H9 (cell line): ENCODE measurements at regions not wholly inside any gene's neighbourhood (a gene's known extent, or its start where the extent isn't known, plus 50 kb on each side); places are given as distances from the start of the nearest gene placed in this dataset.

Experiments
- DNase-seq: peaks from one replicate; pipeline ENCODE4 v3.0.0-alpha.2; 2017
- H2AFZ ChIP-seq: one replicate; pipeline ENCODE4 v1.6.1; 2013; ENCODE audit warnings: mild to moderate bottlenecking, low read length, control low read depth, moderate library complexity
- H2AK5ac ChIP-seq: 2 replicates; pipeline ENCODE4 v1.6.1; 2013; ENCODE audit warnings: low read length, control low read depth, mixed read lengths; ENCODE audit not compliant: insufficient read length
- H2BK120ac ChIP-seq: one replicate; pipeline ENCODE4 v1.6.1; 2013; ENCODE audit warnings: low read depth, mild to moderate bottlenecking, low read length, control low read depth, inconsistent platforms; ENCODE audit not compliant: poor library complexity, severe bottlenecking
- H2BK12ac ChIP-seq: 2 replicates; pipeline ENCODE4 v1.6.1; 2013; ENCODE audit warnings: low read length, control low read depth, mixed read lengths, low read depth; ENCODE audit not compliant: insufficient read length
- H2BK15ac ChIP-seq: 2 replicates; pipeline ENCODE4 v1.6.1; 2013; ENCODE audit warnings: low read depth, low read length, control low read depth
- H2BK20ac ChIP-seq: one replicate; pipeline ENCODE4 v1.6.1; 2013; ENCODE audit warnings: low read depth, mild to moderate bottlenecking, low read length, control low read depth, inconsistent platforms; ENCODE audit not compliant: poor library complexity, severe bottlenecking
- H2BK5ac ChIP-seq: 2 replicates; pipeline ENCODE4 v1.6.1; 2013; ENCODE audit warnings: low read length, control low read depth, mixed read lengths; ENCODE audit not compliant: insufficient read length
- H3K14ac ChIP-seq: 2 replicates; pipeline ENCODE4 v1.6.1; 2013; ENCODE audit warnings: low read length, control low read depth; ENCODE audit not compliant: insufficient read depth
- H3K18ac ChIP-seq: 2 replicates; pipeline ENCODE4 v1.6.1; 2013; ENCODE audit warnings: low read depth, mild to moderate bottlenecking, mixed read lengths, low read length, control low read depth; ENCODE audit not compliant: insufficient read length
- H3K23ac ChIP-seq: 2 replicates; pipeline ENCODE4 v1.6.1; 2013; ENCODE audit warnings: low read length, control low read depth, mixed read lengths, low read depth; ENCODE audit not compliant: insufficient read length
- H3K23me2 ChIP-seq: 2 replicates; pipeline ENCODE4 v1.6.1; 2013; ENCODE audit warnings: low read depth, mild to moderate bottlenecking, mixed read lengths, low read length, control low read depth; ENCODE audit not compliant: insufficient read length, poor library complexity, severe bottlenecking
- H3K27ac ChIP-seq: 2 replicates; pipeline ENCODE4 v1.5.1; 2013; ENCODE audit warnings: low read length, control low read depth, mixed read lengths, low read depth; ENCODE audit not compliant: insufficient read length
- H3K27me3 ChIP-seq: 2 replicates; pipeline ENCODE4 v1.6.1; 2013; ENCODE audit warnings: low read length, control low read depth, inconsistent platforms; ENCODE audit not compliant: insufficient read depth
- H3K4ac ChIP-seq: 2 replicates; pipeline ENCODE4 v1.6.1; 2013; ENCODE audit warnings: low read depth, mild to moderate bottlenecking, control low read depth, inconsistent platforms, low read length, moderate library complexity
- H3K4me1 ChIP-seq: 2 replicates; pipeline ENCODE4 v1.6.1; 2013; ENCODE audit warnings: low read length, control low read depth, inconsistent platforms; ENCODE audit not compliant: insufficient read depth
- H3K4me2 ChIP-seq: 2 replicates; pipeline ENCODE4 v1.6.1; 2013; ENCODE audit warnings: low read length, control low read depth, mixed read lengths; ENCODE audit not compliant: insufficient read length, insufficient read depth
- H3K56ac ChIP-seq: 2 replicates; pipeline ENCODE4 v1.6.1; 2013; ENCODE audit warnings: low read depth, mild to moderate bottlenecking, mixed read lengths, low read length, control low read depth; ENCODE audit not compliant: insufficient read length
- H3K79me1 ChIP-seq: 2 replicates; pipeline ENCODE4 v1.6.1; 2013; ENCODE audit warnings: low read depth, mild to moderate bottlenecking, moderate library complexity, low read length, control low read depth, inconsistent platforms; ENCODE audit not compliant: insufficient read depth, poor library complexity, severe bottlenecking
- H3K79me2 ChIP-seq: 2 replicates; pipeline ENCODE4 v1.6.1; 2013; ENCODE audit warnings: low read length, control low read depth, inconsistent platforms; ENCODE audit not compliant: insufficient read depth
- H3K9ac ChIP-seq: 2 replicates; pipeline ENCODE4 v1.6.1; 2013; ENCODE audit warnings: low read length, control low read depth, mixed read lengths; ENCODE audit not compliant: insufficient read length; ENCODE audit errors: extremely low read depth
- H3K9me3 ChIP-seq: one replicate; pipeline ENCODE4 v1.6.1; 2013; ENCODE audit warnings: low read depth, low read length, inconsistent platforms; ENCODE audit not compliant: control insufficient read depth
- H3T11ph ChIP-seq: one replicate; pipeline ENCODE4 v1.6.1; 2013; ENCODE audit warnings: mild to moderate bottlenecking, low read length, control low read depth, inconsistent platforms
- H4K20me1 ChIP-seq: one replicate; pipeline ENCODE4 v1.6.1; 2013; ENCODE audit not compliant: control insufficient read depth, insufficient read length, insufficient read depth
- H4K5ac ChIP-seq: 2 replicates; pipeline ENCODE4 v1.6.1; 2013; ENCODE audit warnings: low read depth, mild to moderate bottlenecking, mixed read lengths, low read length, control low read depth; ENCODE audit not compliant: insufficient read length
- H4K8ac ChIP-seq: replicated peaks from 2 replicates; pipeline ENCODE4 v1.6.1; 2013; ENCODE audit warnings: low read length, control low read depth, mixed read lengths, low read depth; ENCODE audit not compliant: insufficient read length
- H4K91ac ChIP-seq: 2 replicates; pipeline ENCODE4 v1.6.1; 2013; ENCODE audit warnings: low read depth, mild to moderate bottlenecking, moderate library complexity, mixed read lengths, low read length, control low read depth; ENCODE audit not compliant: insufficient read length
- H3K27ac Mint-ChIP-seq, 3 experiments: 2 replicates in 2 of 3; 3 replicates in 1 of 3; pipeline ENCODE4 v1.8.0; 2020 to 2021; ENCODE audit warnings: mixed read lengths in 3 of 3, mild to moderate bottlenecking in 1 of 3, moderate library complexity in 1 of 3
- H3K27me3 Mint-ChIP-seq: 2 replicates; pipeline ENCODE4 v1.8.0; 2021; ENCODE audit warnings: low read depth, mild to moderate bottlenecking, moderate library complexity, mixed read lengths
- H3K36me3 Mint-ChIP-seq, 3 experiments: 2 replicates in 2 of 3; 3 replicates in 1 of 3; pipeline ENCODE4 v1.8.0; 2020 to 2021; ENCODE audit warnings: low read depth in 3 of 3, mixed read lengths in 3 of 3; ENCODE audit not compliant: insufficient read depth in 1 of 3
- H3K4me1 Mint-ChIP-seq, 2 experiments: 2 replicates each; pipeline ENCODE4 v1.8.0; 2020; ENCODE audit warnings: mixed read lengths in 2 of 2
- H3K4me3 Mint-ChIP-seq, 2 experiments: 2 replicates in 1 of 2; 3 replicates in 1 of 2; pipeline ENCODE4 v1.8.0; 2020 to 2021; ENCODE audit warnings: mild to moderate bottlenecking in 2 of 2, mixed read lengths in 2 of 2, moderate library complexity in 1 of 2
- H3K9me3 Mint-ChIP-seq, 2 experiments: 2 replicates in 1 of 2; 3 replicates in 1 of 2; pipeline ENCODE4 v1.8.0; 2020; ENCODE audit warnings: mild to moderate bottlenecking in 2 of 2, mixed read lengths in 2 of 2, moderate library complexity in 1 of 2
- CTCF ChIP-seq: fragments of 200-600 bp; sonication (generic); conservative IDR thresholded peaks from 3 replicates; pipeline ENCODE4 v1.8.0; 2021; ENCODE audit warnings: antibody characterized with exemption, mild to moderate bottlenecking

- Mint-ChIP-seq H3K27me3 (peaks cover 3% of the 10 kb centered on the region), H3K27ac (no peak overlapping the region), H3K4me1 (peaks cover 4 to 6% of the 10 kb centered on the region in 2 experiments; a peak in 3 of 4 replicates), H3K36me3 (no peaks in the 10 kb centered on the region; a peak in 1 of 7 replicates), H3K4me3 (no peak overlapping the region), H3K9me3 (peaks cover 0 to 38% of the 10 kb centered on the region in 2 experiments; a peak in 3 of 5 replicates)
- H3K4ac ChIP-seq = no peak overlapping the region
- no peak for TF ChIP-seq CTCF
- H2BK12ac ChIP-seq = no peak overlapping the region
- H4K5ac ChIP-seq = no peak overlapping the region
- H4K91ac ChIP-seq = no peak overlapping the region
- H3K9me3 ChIP-seq = no peaks in the 10 kb centered on the region
- no peak overlapping the region for H3K9ac ChIP-seq
- no peak overlapping the region for H2BK5ac ChIP-seq
- no peaks in the 10 kb centered on the region for H3K4me1 ChIP-seq
- H3K18ac ChIP-seq = no peak overlapping the region
- no peak overlapping the region for H3K56ac ChIP-seq
- H2BK15ac ChIP-seq = no peak overlapping the region
- H3K4me2 ChIP-seq = no peak overlapping the region
- H3K14ac ChIP-seq = no peak overlapping the region
- H2BK20ac ChIP-seq = no peak overlapping the region
- H3T11ph ChIP-seq = no peak overlapping the region
- no peak overlapping the region for H2AFZ ChIP-seq
- no peaks in the 10 kb centered on the region for H4K20me1 ChIP-seq
- no peaks in the 10 kb centered on the region for H3K79me1 ChIP-seq
- H3K79me2 ChIP-seq = no peaks in the 10 kb centered on the region
- no peak for DNase-seq
- no peak overlapping the region for H3K27ac ChIP-seq
- no peak overlapping the region for H3K23ac ChIP-seq
- no peaks in the 10 kb centered on the region for H3K27me3 ChIP-seq
- H4K8ac ChIP-seq = no peak overlapping the region
- H2BK120ac ChIP-seq = no peak overlapping the region
- H2AK5ac ChIP-seq = no peak overlapping the region
- H3K23me2 ChIP-seq = no peaks in the 10 kb centered on the region
Observed at GRCh38 chrX:28349888-28350287, 237.4 kb upstream of the IL1RAPL1 start.
